ENCODE measurements at regions not wholly inside any gene's neighbourhood (a gene's known extent, or its start where the extent isn't known, plus 50 kb on each side); places are given as distances from the start of the nearest gene placed in this dataset.

DNA sequence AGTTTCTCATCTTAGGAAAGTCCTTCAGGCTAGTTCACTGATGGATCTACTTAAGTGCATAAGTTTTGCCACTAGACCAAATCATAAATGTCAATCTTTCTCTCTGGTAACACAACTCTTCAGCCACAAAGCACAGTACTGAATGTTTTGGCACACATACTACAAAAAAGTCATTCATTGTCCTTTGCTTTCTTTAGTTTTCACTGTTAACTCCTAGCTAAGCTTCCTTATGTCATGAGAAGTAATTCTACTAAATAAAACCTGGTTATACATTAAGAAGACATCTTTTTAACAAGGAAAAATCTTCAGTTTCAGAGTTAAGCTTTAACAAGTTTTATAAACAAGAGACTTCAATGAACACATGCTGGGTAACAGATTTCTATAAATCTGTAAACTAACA lies 379.2 kb upstream of the NFIA start:
- no peaks in the 10 kb centered on the region for H3K4me1 ChIP-seq
- no peaks in the 10 kb centered on the region for H3K9me3 ChIP-seq
- no peak overlapping the region for H3K27ac ChIP-seq
- ATAC-seq (no peak), FAIRE-seq (no peak), DNase-seq (no peak)
- no peaks in the 10 kb centered on the region for H3K36me3 ChIP-seq
- H3K27me3 ChIP-seq, result no peaks in the 10 kb centered on the region
- TF ChIP-seq, protein P1, sequence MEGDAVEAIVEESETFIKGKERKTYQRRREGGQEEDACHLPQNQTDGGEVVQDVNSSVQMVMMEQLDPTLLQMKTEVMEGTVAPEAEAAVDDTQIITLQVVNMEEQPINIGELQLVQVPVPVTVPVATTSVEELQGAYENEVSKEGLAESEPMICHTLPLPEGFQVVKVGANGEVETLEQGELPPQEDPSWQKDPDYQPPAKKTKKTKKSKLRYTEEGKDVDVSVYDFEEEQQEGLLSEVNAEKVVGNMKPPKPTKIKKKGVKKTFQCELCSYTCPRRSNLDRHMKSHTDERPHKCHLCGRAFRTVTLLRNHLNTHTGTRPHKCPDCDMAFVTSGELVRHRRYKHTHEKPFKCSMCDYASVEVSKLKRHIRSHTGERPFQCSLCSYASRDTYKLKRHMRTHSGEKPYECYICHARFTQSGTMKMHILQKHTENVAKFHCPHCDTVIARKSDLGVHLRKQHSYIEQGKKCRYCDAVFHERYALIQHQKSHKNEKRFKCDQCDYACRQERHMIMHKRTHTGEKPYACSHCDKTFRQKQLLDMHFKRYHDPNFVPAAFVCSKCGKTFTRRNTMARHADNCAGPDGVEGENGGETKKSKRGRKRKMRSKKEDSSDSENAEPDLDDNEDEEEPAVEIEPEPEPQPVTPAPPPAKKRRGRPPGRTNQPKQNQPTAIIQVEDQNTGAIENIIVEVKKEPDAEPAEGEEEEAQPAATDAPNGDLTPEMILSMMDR (IDR thresholded peaks at IDR 0.05), result no peak
- intact Hi-C loops (cut with DNase I), result no loop called here
- H3K4me3 ChIP-seq, result no peak overlapping the region

DNA sequence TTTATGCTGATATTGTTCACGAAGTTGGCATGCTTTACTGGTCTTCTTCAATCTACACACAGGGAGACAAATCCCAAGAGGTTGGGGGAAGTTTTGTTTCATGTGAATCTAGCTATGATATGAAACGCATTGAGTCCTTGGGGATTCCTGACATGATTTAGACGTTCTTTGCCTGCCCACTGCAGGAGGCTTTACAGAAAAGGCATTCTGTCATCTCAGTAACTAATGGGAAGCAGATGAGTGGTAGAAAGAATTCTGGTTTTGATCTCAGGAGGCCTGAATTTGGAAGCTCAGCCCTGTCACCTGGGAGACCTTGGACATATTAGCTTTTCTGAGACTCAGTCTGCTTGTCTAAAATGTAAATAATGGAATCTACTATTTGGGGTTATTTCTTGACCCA lies 383.0 kb upstream of the NFIA start:
- Histone ChIP-seq H3K27ac (no peak overlapping the region), H3K4me1 (no peaks in the 10 kb centered on the region), H3K4me3 (no peak overlapping the region), H3K27me3 (no peaks in the 10 kb centered on the region), H3K9me3 (no peaks in the 10 kb centered on the region), H3K36me3 (no peaks in the 10 kb centered on the region)
- WGBS, 2 donors, result 39 to 53% methylated on average over 3 of the region's 3 CpGs
- DNase-seq (no peak), ATAC-seq (no peak), FAIRE-seq (no peak)
- TF ChIP-seq, protein P1 (IDR thresholded peaks at IDR 0.05), result no peak
- intact Hi-C loops (cut with DNase I), result no loop called here

DNA sequence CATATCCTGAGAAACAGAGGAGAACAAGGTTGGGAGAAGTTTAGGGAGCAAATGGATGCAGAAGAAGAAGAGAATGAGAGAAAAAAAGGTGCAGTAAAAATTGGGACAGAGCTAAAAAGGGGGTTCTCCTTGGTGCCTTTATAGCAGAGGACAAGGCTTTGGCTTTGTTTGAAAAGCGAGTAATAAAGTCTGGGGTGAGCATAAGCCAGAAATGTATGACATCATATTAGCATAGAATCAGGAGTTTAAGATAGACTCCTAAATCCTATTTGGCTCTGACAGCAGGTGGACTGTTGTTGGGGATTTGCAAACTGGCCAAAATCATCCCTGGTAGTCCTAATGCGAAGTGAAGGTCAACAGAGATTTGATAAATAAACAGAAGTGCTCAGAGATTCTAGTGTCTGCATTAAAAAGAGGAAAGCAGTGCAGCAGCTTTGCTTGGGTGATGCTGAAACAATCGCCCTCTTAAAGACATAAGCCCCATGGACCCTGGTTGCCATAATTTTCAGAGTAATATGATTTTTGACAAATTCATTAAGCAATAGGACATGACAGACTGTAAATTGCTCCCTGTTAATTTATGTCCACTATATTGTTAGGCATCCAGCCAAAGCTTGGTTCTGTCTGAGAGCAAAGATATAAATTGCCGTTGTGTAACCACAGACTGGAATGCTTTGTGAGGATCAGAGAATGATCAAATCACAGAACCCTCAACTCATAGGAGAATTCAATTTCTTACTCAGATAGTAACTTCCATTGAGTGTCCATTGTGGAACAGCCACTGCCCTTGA lies 385.0 kb upstream of the NFIA start:
- Histone ChIP-seq H3K36me3 (no peaks in the 10 kb centered on the region), H3K27ac (no peak overlapping the region), H3K27me3 (no peaks in the 10 kb centered on the region), H3K4me1 (no peaks in the 10 kb centered on the region), H3K4me3 (no peak overlapping the region), H3K9me3 (no peaks in the 10 kb centered on the region)
- DNase-seq (no peak), ATAC-seq (no peak), FAIRE-seq (no peak)
- intact Hi-C loops (cut with DNase I), result no loop called here
- 24 to 31% methylated on average over 4 of the region's 4 CpGs for WGBS, 2 donors
- TF ChIP-seq, protein P1 (IDR thresholded peaks at IDR 0.05), result no peak

DNA sequence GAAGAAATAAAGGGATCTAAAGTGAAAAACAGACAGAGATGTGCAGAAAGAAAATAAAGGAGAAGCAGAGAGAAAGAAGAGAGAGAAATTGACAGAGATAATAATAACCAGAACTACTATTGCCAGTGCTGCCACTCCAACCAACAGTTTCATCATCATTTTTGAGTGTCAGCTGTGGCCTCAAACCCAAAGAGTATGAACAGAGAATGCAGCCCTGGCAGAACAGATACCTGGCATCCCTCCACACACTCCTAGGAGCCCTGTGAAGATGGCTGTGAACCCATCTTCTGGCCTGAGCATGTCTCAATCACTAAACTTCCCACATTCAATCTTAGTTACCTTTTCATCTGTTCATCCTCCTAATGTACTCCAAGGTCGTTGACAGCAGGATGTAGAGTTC lies 385.8 kb upstream of the NFIA start:
- no peaks in the 10 kb centered on the region for H3K9me3 ChIP-seq
- H3K36me3 ChIP-seq, result no peaks in the 10 kb centered on the region
- intact Hi-C loops (cut with DNase I), result no loop called here
- WGBS, 2 donors, result 39 to 44% methylated on average over 1 of the region's 1 CpG
- H3K4me1 ChIP-seq, result no peaks in the 10 kb centered on the region
- no peak overlapping the region for H3K4me3 ChIP-seq
- ATAC-seq, result no peak
- no peak for FAIRE-seq
- H3K27ac ChIP-seq, result no peak overlapping the region
- TF ChIP-seq, protein P1 (IDR thresholded peaks at IDR 0.05), result no peak
- DNase-seq, result no peak
- no peaks in the 10 kb centered on the region for H3K27me3 ChIP-seq

DNA sequence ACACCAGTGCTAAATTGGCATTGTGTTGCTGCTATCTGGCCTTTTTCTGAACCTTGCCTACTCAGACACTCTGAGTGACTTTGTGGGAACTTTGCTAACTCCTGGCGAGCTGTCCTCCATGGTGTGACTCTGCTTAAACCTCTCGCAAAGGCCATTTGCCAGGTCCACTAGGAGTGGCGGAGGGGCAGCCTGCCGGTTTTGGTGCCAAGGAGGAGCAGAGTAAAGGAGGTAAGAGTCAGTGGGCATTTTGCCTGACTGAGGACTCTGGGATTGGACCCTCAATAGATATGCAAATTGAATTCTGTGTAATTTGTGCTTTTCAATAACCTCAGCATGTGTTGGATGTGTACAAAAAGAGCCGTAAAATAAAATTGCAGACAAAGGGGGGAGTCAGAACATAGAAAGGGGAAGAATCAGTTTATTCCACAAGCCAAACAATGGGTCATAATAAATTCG lies 386.6 kb upstream of the NFIA start:
- no peaks in the 10 kb centered on the region for H3K36me3 ChIP-seq
- TF ChIP-seq, protein P1 (IDR thresholded peaks at IDR 0.05), result no peak
- FAIRE-seq (no peak), DNase-seq (no peak), ATAC-seq (no peak)
- 72 to 85% methylated on average over 6 of the region's 6 CpGs for WGBS, 2 donors
- H3K9me3 ChIP-seq, result no peaks in the 10 kb centered on the region
- no peak overlapping the region for H3K27ac ChIP-seq
- no peak overlapping the region for H3K4me3 ChIP-seq
- H3K27me3 ChIP-seq, result no peaks in the 10 kb centered on the region
- intact Hi-C loops (cut with DNase I), result no loop called here
- no peaks in the 10 kb centered on the region for H3K4me1 ChIP-seq
